Medulla oblongata (tissue), 1 donor: ENCODE measurements at regions not wholly inside any gene's neighbourhood (a gene's known extent, or its start where the extent isn't known, plus 50 kb on each side); places are given as distances from the start of the nearest gene placed in this dataset.
"Not testable (repeated sequence)": the region's sequence is repeated elsewhere in the genome, so short reads cannot be mapped to it uniquely, and the experiment has no call there.

Source experiments
- DNase-seq: peaks from one replicate; pipeline ENCODE4 v3.0.0-alpha.2; 2015; ENCODE audit errors: extremely low spot score

GRCh38 chr21:14008436-14008835 lies 202.3 kb downstream of the LIPI start:
- not testable (repeated sequence) for DNase-seq

- DNase-seq: not testable (repeated sequence)
Measured at GRCh38 chr21:14008006-14008405, 202.7 kb downstream of the LIPI start.

- DNase-seq: not testable (repeated sequence)
Measured at GRCh38 chr21:14006144-14006543, 204.6 kb downstream of the LIPI start.

GRCh38 chr21:13986996-13987958 lies 223.5 kb downstream of the LIPI start:
- not testable (repeated sequence) for DNase-seq

GRCh38 chr21:13985865-13986863 lies 224.6 kb downstream of the LIPI start:
- not testable (repeated sequence) for DNase-seq

- not testable (repeated sequence) for DNase-seq
Measured at GRCh38 chr21:13985137-13985864, 225.5 kb downstream of the LIPI start.

- DNase-seq: not testable (repeated sequence)
Measured at GRCh38 chr21:13984728-13985127, 226.0 kb downstream of the LIPI start.

- DNase-seq: not testable (repeated sequence)
Measured at GRCh38 chr21:13981176-13982087, 229.3 kb downstream of the LIPI start.

- not testable (repeated sequence) for DNase-seq
Measured at GRCh38 chr21:13980115-13980662, 230.6 kb downstream of the LIPI start.

GRCh38 chr21:13979608-13980007 lies 231.1 kb downstream of the LIPI start:
- DNase-seq: not testable (repeated sequence)

GRCh38 chr21:13974582-13974981 lies 236.2 kb downstream of the LIPI start:
- not testable (repeated sequence) for DNase-seq

GRCh38 chr21:13969853-13970252 lies 240.9 kb downstream of the LIPI start:
- DNase-seq: not testable (repeated sequence)

- DNase-seq: not testable (repeated sequence)
Measured at GRCh38 chr21:13969002-13969401, 241.8 kb downstream of the LIPI start.

- DNase-seq: not testable (repeated sequence)
Measured at GRCh38 chr21:13963259-13963658, 247.5 kb downstream of the LIPI start.

GRCh38 chr21:13937236-13937635 lies 273.5 kb downstream of the LIPI start:
- no peak for DNase-seq

- DNase-seq: not testable (repeated sequence)
Measured at GRCh38 chr21:13936033-13936937, 274.5 kb downstream of the LIPI start.

GRCh38 chr21:13935396-13936032 lies 275.2 kb downstream of the LIPI start:
- not testable (repeated sequence) for DNase-seq

- not testable (repeated sequence) for DNase-seq
Measured at GRCh38 chr21:13934887-13935342, 275.8 kb downstream of the LIPI start.
